GM23248 (cell line): ENCODE measurements at regions not wholly inside any gene's neighbourhood (a gene's known extent, or its start where the extent isn't known, plus 50 kb on each side); places are given as distances from the start of the nearest gene placed in this dataset.

Experiments
- EZH2 ChIP-seq: fragments of 200-600 bp; sonication (generic); IDR thresholded peaks from 2 replicates; pipeline ENCODE4 v1.6.1; 2018; ENCODE audit warnings: antibody characterized with exemption, mild to moderate bottlenecking; ENCODE audit not compliant: insufficient read depth, poor library complexity, severe bottlenecking
- EZH2phosphoT487 ChIP-seq: fragments of 200-600 bp; sonication (generic); IDR thresholded peaks from 2 replicates; pipeline ENCODE4 v1.6.1; 2018; ENCODE audit warnings: antibody characterized with exemption, moderate library complexity, mild to moderate bottlenecking, low read depth; ENCODE audit not compliant: insufficient read depth

DNA sequence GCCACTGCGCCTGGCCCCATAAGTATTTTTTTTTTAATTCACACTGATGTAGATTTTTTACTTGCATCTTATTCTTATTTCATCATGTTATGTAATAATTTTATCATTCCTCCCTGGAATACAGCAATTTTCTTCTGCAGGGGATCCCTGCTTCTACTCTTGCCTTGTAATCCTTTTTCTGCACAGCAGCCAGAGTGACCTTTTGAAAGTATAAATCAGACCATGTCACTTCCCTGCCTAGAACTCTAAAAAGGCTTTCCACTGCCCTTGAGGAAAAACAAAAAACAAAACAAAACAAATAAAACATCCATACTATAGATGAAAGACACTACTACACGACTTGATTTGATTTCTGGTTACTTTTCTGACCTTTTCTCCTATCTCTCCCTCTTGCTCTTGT lies 1334.7 kb downstream of the REEP3 start:
- TF ChIP-seq EZH2phosphoT487 (no peak), EZH2 (no peak)
